DND-41 (cell line): ENCODE measurements at regions not wholly inside any gene's neighbourhood (a gene's known extent, or its start where the extent isn't known, plus 50 kb on each side); places are given as distances from the start of the nearest gene placed in this dataset.

Experiments used
- ATAC-seq: fragments of 200-7000 bp; cut with Tn5 transposase; 3 replicates; pipeline ENCODE4 v1.9.1; 2021; ENCODE audit warnings: low read depth; ENCODE audit not compliant: insufficient read depth
- DNase-seq: peaks from one replicate; pipeline ENCODE4 v3.0.0-alpha.2; 2020
- H2AFZ ChIP-seq: 2 replicates; pipeline ENCODE4 v1.6.0; 2012; ENCODE audit warnings: low read depth, low read length
- H3K27ac ChIP-seq: 2 replicates; pipeline ENCODE4 v1.5.1; 2012; ENCODE audit warnings: low read length, inconsistent platforms
- H3K27me3 ChIP-seq: fragments of 200-600 bp; sonication (generic); 2 replicates; pipeline ENCODE4 v1.6.0; 2012; ENCODE audit warnings: low read length, mild to moderate bottlenecking, inconsistent platforms; ENCODE audit not compliant: insufficient read depth, poor library complexity
- H3K36me3 ChIP-seq: 2 replicates; pipeline ENCODE4 v1.5.1; 2012; ENCODE audit warnings: low read length, inconsistent platforms; ENCODE audit not compliant: insufficient read depth
- H3K4me1 ChIP-seq: 2 replicates; pipeline ENCODE4 v1.5.1; 2012; ENCODE audit warnings: mild to moderate bottlenecking, low read length; ENCODE audit not compliant: insufficient read depth
- H3K4me2 ChIP-seq: 2 replicates; pipeline ENCODE4 v1.6.0; 2012; ENCODE audit warnings: mild to moderate bottlenecking, moderate library complexity, low read length, inconsistent platforms; ENCODE audit not compliant: insufficient read depth
- H3K4me3 ChIP-seq, 2 experiments: fragments of 200-600 bp in 1 of 2; shearing (Covaris generic) in 1 of 2; 2 replicates each; pipeline ENCODE4 v1.5.1; 2012 to 2016; ENCODE audit warnings: inconsistent platforms in 2 of 2, low read length in 2 of 2, mild to moderate bottlenecking in 2 of 2, low read depth in 1 of 2, moderate library complexity in 1 of 2
- H3K79me2 ChIP-seq: 2 replicates; pipeline ENCODE4 v1.6.0; 2012; ENCODE audit warnings: low read length, inconsistent platforms; ENCODE audit not compliant: insufficient read depth
- H3K9ac ChIP-seq: 2 replicates; pipeline ENCODE4 v1.6.0; 2012; ENCODE audit warnings: low read depth, mild to moderate bottlenecking, inconsistent platforms, low read length, moderate library complexity
- H3K9me3 ChIP-seq: 2 replicates; pipeline ENCODE4 v1.5.1; 2012; ENCODE audit warnings: low read length, moderate library complexity, mild to moderate bottlenecking, inconsistent platforms; ENCODE audit not compliant: insufficient read depth, severe bottlenecking
- H4K20me1 ChIP-seq: 2 replicates; pipeline ENCODE4 v1.6.0; 2012; ENCODE audit warnings: low read length; ENCODE audit not compliant: insufficient read depth
- EZH2 ChIP-seq: IDR thresholded peaks from 3 replicates; pipeline ENCODE4 v1.6.1; 2012; ENCODE audit warnings: borderline replicate concordance, low read depth, mild to moderate bottlenecking, moderate library complexity, low read length, inconsistent platforms; ENCODE audit not compliant: severe bottlenecking
- TF ChIP-seq, protein P1 (sequence below): IDR thresholded peaks from 2 replicates; pipeline ENCODE4 v1.5.1; 2012; ENCODE audit warnings: borderline replicate concordance, low read length, moderate library complexity, mild to moderate bottlenecking; ENCODE audit not compliant: poor library complexity, severe bottlenecking; ENCODE audit errors: extremely low read depth

DNA sequence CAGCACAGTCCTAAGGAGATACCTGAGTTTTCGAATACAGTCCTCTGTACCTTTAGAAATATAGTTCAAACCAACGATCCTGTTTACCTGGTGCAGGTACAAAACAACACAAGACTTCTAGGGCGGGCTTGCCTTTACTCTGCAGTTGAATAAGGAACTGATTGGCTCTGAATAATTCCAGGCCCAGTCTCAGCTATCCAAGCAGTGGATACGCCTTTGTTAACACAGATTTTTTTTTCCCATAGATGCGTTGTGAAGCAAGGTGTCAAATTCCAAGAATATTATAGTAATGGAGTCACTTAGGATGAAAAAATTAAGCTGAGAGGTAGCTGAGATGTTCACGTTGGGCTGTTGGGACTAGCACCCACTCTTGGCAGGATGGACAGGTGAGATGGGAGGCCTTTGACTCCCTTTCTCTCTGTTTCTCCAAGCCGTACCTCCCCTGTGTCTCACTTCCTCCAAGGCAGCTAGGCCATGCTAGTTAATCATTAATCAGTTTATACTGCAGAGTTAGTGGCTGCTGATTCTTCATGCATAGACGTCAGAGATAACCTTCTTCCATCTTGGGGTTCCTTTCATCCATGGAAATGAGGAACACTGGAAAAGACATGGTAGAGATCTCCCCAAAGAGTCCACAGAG, 380.8 kb upstream of the ACVR2A start:
- Histone ChIP-seq H3K27ac (no peak overlapping the region), H3K4me1 (no peaks in the 10 kb centered on the region), H2AFZ (no peak overlapping the region), H3K4me2 (no peak overlapping the region), H3K4me3 (no peak overlapping the region), H3K9ac (no peak overlapping the region), H3K79me2 (no peaks in the 10 kb centered on the region), H3K36me3 (no peaks in the 10 kb centered on the region), H3K27me3 (no peaks in the 10 kb centered on the region), H3K9me3 (no peaks in the 10 kb centered on the region), H4K20me1 (no peaks in the 10 kb centered on the region)
- TF ChIP-seq EZH2: no peak
- TF ChIP-seq, protein P1, sequence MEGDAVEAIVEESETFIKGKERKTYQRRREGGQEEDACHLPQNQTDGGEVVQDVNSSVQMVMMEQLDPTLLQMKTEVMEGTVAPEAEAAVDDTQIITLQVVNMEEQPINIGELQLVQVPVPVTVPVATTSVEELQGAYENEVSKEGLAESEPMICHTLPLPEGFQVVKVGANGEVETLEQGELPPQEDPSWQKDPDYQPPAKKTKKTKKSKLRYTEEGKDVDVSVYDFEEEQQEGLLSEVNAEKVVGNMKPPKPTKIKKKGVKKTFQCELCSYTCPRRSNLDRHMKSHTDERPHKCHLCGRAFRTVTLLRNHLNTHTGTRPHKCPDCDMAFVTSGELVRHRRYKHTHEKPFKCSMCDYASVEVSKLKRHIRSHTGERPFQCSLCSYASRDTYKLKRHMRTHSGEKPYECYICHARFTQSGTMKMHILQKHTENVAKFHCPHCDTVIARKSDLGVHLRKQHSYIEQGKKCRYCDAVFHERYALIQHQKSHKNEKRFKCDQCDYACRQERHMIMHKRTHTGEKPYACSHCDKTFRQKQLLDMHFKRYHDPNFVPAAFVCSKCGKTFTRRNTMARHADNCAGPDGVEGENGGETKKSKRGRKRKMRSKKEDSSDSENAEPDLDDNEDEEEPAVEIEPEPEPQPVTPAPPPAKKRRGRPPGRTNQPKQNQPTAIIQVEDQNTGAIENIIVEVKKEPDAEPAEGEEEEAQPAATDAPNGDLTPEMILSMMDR: no peak
- ATAC-seq: no peak
- DNase-seq: no peak

DNA sequence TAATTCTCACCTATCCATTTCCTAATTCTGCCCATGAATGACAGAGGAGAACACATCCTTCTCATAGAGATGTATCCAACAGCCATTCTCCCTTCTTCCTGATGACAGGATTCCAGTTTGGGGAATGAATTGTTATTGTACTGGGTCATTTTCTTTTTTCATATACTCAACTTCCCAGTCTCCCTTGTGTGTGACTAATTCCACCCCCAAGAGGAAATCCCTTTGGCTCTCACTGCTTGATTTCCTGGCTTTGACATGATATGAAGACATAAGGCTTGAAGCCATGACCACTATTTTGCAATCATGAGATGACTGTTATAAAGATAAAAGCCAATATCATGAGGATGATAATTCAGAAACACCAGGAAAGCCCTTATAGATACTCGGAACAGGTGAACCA, 384.7 kb upstream of the ACVR2A start:
- H3K4me3 ChIP-seq: no peak overlapping the region
- no peak for DNase-seq
- H3K27me3 ChIP-seq: no peaks in the 10 kb centered on the region
- no peak overlapping the region for H2AFZ ChIP-seq
- H3K9ac ChIP-seq: no peak overlapping the region
- no peaks in the 10 kb centered on the region for H3K4me1 ChIP-seq
- no peak overlapping the region for H3K27ac ChIP-seq
- no peaks in the 10 kb centered on the region for H3K79me2 ChIP-seq
- H4K20me1 ChIP-seq: no peaks in the 10 kb centered on the region
- TF ChIP-seq, protein P1: no peak
- TF ChIP-seq EZH2: no peak
- H3K4me2 ChIP-seq: no peak overlapping the region
- no peaks in the 10 kb centered on the region for H3K36me3 ChIP-seq
- ATAC-seq: no peak
- H3K9me3 ChIP-seq: no peaks in the 10 kb centered on the region

DNA sequence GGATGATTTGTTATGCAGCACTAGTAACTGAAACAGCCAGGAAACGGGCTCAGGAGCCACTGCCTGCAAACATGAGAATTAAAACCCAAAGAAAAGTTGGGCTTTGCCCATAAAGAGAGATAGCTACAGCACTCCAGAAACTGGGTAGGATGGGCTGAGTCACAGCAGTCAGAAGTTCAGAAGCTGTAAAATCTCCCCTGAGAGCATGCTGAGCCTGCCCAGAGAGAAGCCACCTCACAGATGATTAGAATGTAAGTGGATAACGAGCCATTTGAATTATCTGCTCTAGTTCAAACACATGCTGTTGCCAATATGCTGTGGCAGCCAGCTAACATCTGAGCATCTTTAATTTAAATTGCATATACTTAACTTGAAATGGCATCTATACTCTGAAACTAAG, 388.1 kb upstream of the ACVR2A start:
- no peaks in the 10 kb centered on the region for H3K27me3 ChIP-seq
- H3K27ac ChIP-seq: no peak overlapping the region
- ATAC-seq (no peak), DNase-seq (no peak)
- H3K9ac ChIP-seq: no peak overlapping the region
- no peak overlapping the region for H2AFZ ChIP-seq
- no peak overlapping the region for H3K4me2 ChIP-seq
- H3K79me2 ChIP-seq: no peaks in the 10 kb centered on the region
- no peaks in the 10 kb centered on the region for H3K4me1 ChIP-seq
- H3K36me3 ChIP-seq: no peaks in the 10 kb centered on the region
- TF ChIP-seq, protein P1: no peak
- no peak for TF ChIP-seq EZH2
- H3K4me3 ChIP-seq: no peak overlapping the region
- H4K20me1 ChIP-seq: no peaks in the 10 kb centered on the region
- H3K9me3 ChIP-seq: no peaks in the 10 kb centered on the region
